ENCODE measurements at regions not wholly inside any gene's neighbourhood (a gene's known extent, or its start where the extent isn't known, plus 50 kb on each side); places are given as distances from the start of the nearest gene placed in this dataset.

- H3K79me1 ChIP-seq (replicated peaks; ENCODE audit: low read length, poor library complexity, severe bottlenecking) = no peaks in the 10 kb centered on the region
- H2AK5ac ChIP-seq (ENCODE audit: low read length, severe bottlenecking) = no peak overlapping the region
- no peak overlapping the region for H3K14ac ChIP-seq (ENCODE audit: low read length in 2 of 2)
- H3K9ac ChIP-seq (ENCODE audit: low read length) = no peak overlapping the region
- no peak overlapping the region for H3K4ac ChIP-seq (ENCODE audit: low read depth in 1 of 2, low read length in 2 of 2)
- no peaks in the 10 kb centered on the region for H3K9me3 ChIP-seq (ENCODE audit: control insufficient read depth, low read length)
- no peak overlapping the region for H2AFZ ChIP-seq (ENCODE audit: low read depth, low read length)
- H2BK12ac ChIP-seq (ENCODE audit: low read length in 2 of 2) = no peak overlapping the region
- no peak overlapping the region for H3K23ac ChIP-seq (ENCODE audit: low read length in 2 of 2)
- no peak overlapping the region for H2BK5ac ChIP-seq (ENCODE audit: low read depth, low read length, poor library complexity, severe bottlenecking)
- H3K4me1 ChIP-seq (ENCODE audit: control insufficient read depth, insufficient read depth, low read depth, low read length) = no peaks in the 10 kb centered on the region
- H2BK120ac ChIP-seq (ENCODE audit: low read depth, low read length) = no peak overlapping the region
- no peak overlapping the region for H3K18ac ChIP-seq (ENCODE audit: low read depth in 1 of 2, low read length in 2 of 2)
- no peak overlapping the region for H3K4me2 ChIP-seq (ENCODE audit: low read length, poor library complexity, severe bottlenecking)
- no peaks in the 10 kb centered on the region for H3K36me3 ChIP-seq (ENCODE audit: control insufficient read depth in 1 of 2, insufficient read depth in 2 of 2, low read depth in 1 of 2, low read length in 2 of 2)
- no peak overlapping the region for H3K27ac ChIP-seq (ENCODE audit: low read length, poor library complexity, severe bottlenecking)
- 44% methylated on average over 1 of the region's 3 CpGs for WGBS
- DNase-seq = no peak
- H3K4me3 ChIP-seq (ENCODE audit: insufficient read depth in 1 of 2, low read depth in 1 of 2, low read length in 2 of 2) = no peak overlapping the region
- no peaks in the 10 kb centered on the region for H3K27me3 ChIP-seq (ENCODE audit: control insufficient read depth in 1 of 2, insufficient read depth in 1 of 2, low read length in 2 of 2)
- H2BK15ac ChIP-seq (ENCODE audit: low read depth, poor library complexity, severe bottlenecking) = no peak overlapping the region
- no peak overlapping the region for H4K91ac ChIP-seq (ENCODE audit: low read length)
- no peak overlapping the region for H4K8ac ChIP-seq (ENCODE audit: low read length)
Measured at GRCh38 chr3:117977504-117978228, 1057.0 kb downstream of the IGSF11 start.

GRCh38 chr3:117979466-117979865 is 1055.2 kb downstream of the IGSF11 start:
- Histone ChIP-seq H2BK12ac (ENCODE audit: low read length in 2 of 2) (no peak overlapping the region), H3K4me2 (ENCODE audit: low read length, poor library complexity, severe bottlenecking) (no peak overlapping the region), H3K27me3 (ENCODE audit: control insufficient read depth in 1 of 2, insufficient read depth in 1 of 2, low read length in 2 of 2) (no peaks in the 10 kb centered on the region), H2AK5ac (ENCODE audit: low read length, severe bottlenecking) (no peak overlapping the region), H3K4ac (ENCODE audit: low read depth in 1 of 2, low read length in 2 of 2) (no peak overlapping the region), H4K91ac (ENCODE audit: low read length) (no peak overlapping the region), H3K4me3 (ENCODE audit: insufficient read depth in 1 of 2, low read depth in 1 of 2, low read length in 2 of 2) (no peak overlapping the region), H2BK15ac (ENCODE audit: low read depth, poor library complexity, severe bottlenecking) (no peak overlapping the region), H3K4me1 (ENCODE audit: control insufficient read depth, insufficient read depth, low read depth, low read length) (no peaks in the 10 kb centered on the region), H2AFZ (ENCODE audit: low read depth, low read length) (no peak overlapping the region), H3K36me3 (ENCODE audit: control insufficient read depth in 1 of 2, insufficient read depth in 2 of 2, low read depth in 1 of 2, low read length in 2 of 2) (no peaks in the 10 kb centered on the region), H3K27ac (ENCODE audit: low read length, poor library complexity, severe bottlenecking) (no peak overlapping the region), H3K9me3 (ENCODE audit: control insufficient read depth, low read length) (no peaks in the 10 kb centered on the region), H3K18ac (ENCODE audit: low read depth in 1 of 2, low read length in 2 of 2) (no peak overlapping the region), H2BK120ac (ENCODE audit: low read depth, low read length) (no peak overlapping the region), H3K79me1 (replicated peaks; ENCODE audit: low read length, poor library complexity, severe bottlenecking) (no peaks in the 10 kb centered on the region), H2BK5ac (ENCODE audit: low read depth, low read length, poor library complexity, severe bottlenecking) (no peak overlapping the region), H3K9ac (ENCODE audit: low read length) (no peak overlapping the region), H3K23ac (ENCODE audit: low read length in 2 of 2) (no peak overlapping the region), H4K8ac (ENCODE audit: low read length) (no peak overlapping the region), H3K14ac (ENCODE audit: low read length in 2 of 2) (no peak overlapping the region)
- no peak for DNase-seq
- 95% methylated on average over 3 of the region's 4 CpGs for WGBS

DNA sequence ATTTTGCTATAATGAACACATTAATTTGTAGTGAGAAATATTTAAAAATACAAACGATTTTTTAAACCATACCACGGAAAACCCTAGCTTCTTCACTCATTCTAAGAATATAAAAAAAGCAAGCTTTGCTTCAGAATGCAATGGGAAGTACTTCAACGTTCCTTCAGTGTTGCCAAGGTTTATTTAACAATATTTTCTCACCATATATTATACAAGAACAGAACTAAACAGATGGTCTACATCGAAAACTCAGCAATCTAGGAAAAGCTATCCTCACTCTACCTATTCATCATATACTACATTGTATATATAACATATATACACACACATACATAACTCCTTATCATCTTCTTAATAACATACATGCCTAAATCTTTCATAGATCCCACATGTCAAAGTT is 1047.4 kb downstream of the IGSF11 start:
- 75% methylated on average over 4 of the region's 4 CpGs for WGBS
- no peak overlapping the region for H3K23ac ChIP-seq (ENCODE audit: low read length in 2 of 2)
- H4K8ac ChIP-seq (ENCODE audit: low read length) = no peak overlapping the region

GRCh38 chr3:117989982-117990381 is 1044.7 kb downstream of the IGSF11 start:
- WGBS = 100% methylated on average over 1 of the region's 1 CpG

More for the DNA sequence above, 1047.4 kb downstream of the IGSF11 start:
- Histone ChIP-seq H2BK15ac (ENCODE audit: low read depth, poor library complexity, severe bottlenecking) (no peak overlapping the region), H3K4ac (ENCODE audit: low read depth in 1 of 2, low read length in 2 of 2) (no peak overlapping the region), H3K4me1 (ENCODE audit: control insufficient read depth, insufficient read depth, low read depth, low read length) (no peaks in the 10 kb centered on the region), H3K27me3 (ENCODE audit: control insufficient read depth in 1 of 2, insufficient read depth in 1 of 2, low read length in 2 of 2) (no peaks in the 10 kb centered on the region), H3K36me3 (ENCODE audit: control insufficient read depth in 1 of 2, insufficient read depth in 2 of 2, low read depth in 1 of 2, low read length in 2 of 2) (no peaks in the 10 kb centered on the region), H2AFZ (ENCODE audit: low read depth, low read length) (no peak overlapping the region), H4K91ac (ENCODE audit: low read length) (no peak overlapping the region), H2BK5ac (ENCODE audit: low read depth, low read length, poor library complexity, severe bottlenecking) (no peak overlapping the region), H3K79me1 (replicated peaks; ENCODE audit: low read length, poor library complexity, severe bottlenecking) (no peaks in the 10 kb centered on the region), H3K4me2 (ENCODE audit: low read length, poor library complexity, severe bottlenecking) (no peak overlapping the region), H3K9ac (ENCODE audit: low read length) (no peak overlapping the region), H2BK12ac (ENCODE audit: low read length in 2 of 2) (no peak overlapping the region), H2BK120ac (ENCODE audit: low read depth, low read length) (no peak overlapping the region), H3K9me3 (ENCODE audit: control insufficient read depth, low read length) (no peaks in the 10 kb centered on the region), H3K27ac (ENCODE audit: low read length, poor library complexity, severe bottlenecking) (no peak overlapping the region), H3K18ac (ENCODE audit: low read depth in 1 of 2, low read length in 2 of 2) (no peak overlapping the region), H3K4me3 (ENCODE audit: insufficient read depth in 1 of 2, low read depth in 1 of 2, low read length in 2 of 2) (no peak overlapping the region), H2AK5ac (ENCODE audit: low read length, severe bottlenecking) (no peak overlapping the region), H3K14ac (ENCODE audit: low read length in 2 of 2) (no peak overlapping the region)
- no peak for DNase-seq

More at GRCh38 chr3:117989982-117990381, 1044.7 kb downstream of the IGSF11 start:
- H3K27me3 ChIP-seq (ENCODE audit: control insufficient read depth in 1 of 2, insufficient read depth in 1 of 2, low read length in 2 of 2) = peaks cover 0 to 14% of the 10 kb centered on the region in 2 experiments
- no peaks in the 10 kb centered on the region for H3K4me1 ChIP-seq (ENCODE audit: control insufficient read depth, insufficient read depth, low read depth, low read length)
- no peak overlapping the region for H2AFZ ChIP-seq (ENCODE audit: low read depth, low read length)
- no peak overlapping the region for H2BK12ac ChIP-seq (ENCODE audit: low read length in 2 of 2)
- no peak overlapping the region for H3K4ac ChIP-seq (ENCODE audit: low read depth in 1 of 2, low read length in 2 of 2)
- no peaks in the 10 kb centered on the region for H3K9me3 ChIP-seq (ENCODE audit: control insufficient read depth, low read length)
- H2BK5ac ChIP-seq (ENCODE audit: low read depth, low read length, poor library complexity, severe bottlenecking) = no peak overlapping the region
- no peak overlapping the region for H3K27ac ChIP-seq (ENCODE audit: low read length, poor library complexity, severe bottlenecking)
- no peak overlapping the region for H4K8ac ChIP-seq (ENCODE audit: low read length)
- no peak overlapping the region for H3K9ac ChIP-seq (ENCODE audit: low read length)
- DNase-seq = no peak
- H3K23ac ChIP-seq (ENCODE audit: low read length in 2 of 2) = no peak overlapping the region
- H3K14ac ChIP-seq (ENCODE audit: low read length in 2 of 2) = no peak overlapping the region
- H3K36me3 ChIP-seq (ENCODE audit: control insufficient read depth in 1 of 2, insufficient read depth in 2 of 2, low read depth in 1 of 2, low read length in 2 of 2) = no peaks in the 10 kb centered on the region
- H3K4me3 ChIP-seq (ENCODE audit: insufficient read depth in 1 of 2, low read depth in 1 of 2, low read length in 2 of 2) = no peak overlapping the region
- no peak overlapping the region for H3K18ac ChIP-seq (ENCODE audit: low read depth in 1 of 2, low read length in 2 of 2)
- H3K4me2 ChIP-seq (ENCODE audit: low read length, poor library complexity, severe bottlenecking) = no peak overlapping the region
- H3K79me1 ChIP-seq (replicated peaks; ENCODE audit: low read length, poor library complexity, severe bottlenecking) = no peaks in the 10 kb centered on the region
- H2BK15ac ChIP-seq (ENCODE audit: low read depth, poor library complexity, severe bottlenecking) = no peak overlapping the region
- no peak overlapping the region for H2BK120ac ChIP-seq (ENCODE audit: low read depth, low read length)
- H4K91ac ChIP-seq (ENCODE audit: low read length) = no peak overlapping the region
- H2AK5ac ChIP-seq (ENCODE audit: low read length, severe bottlenecking) = no peak overlapping the region

Data from mesenchymal stem cell (in vitro differentiated cells and primary cell).